Thymus (tissue), 11 donors: ENCODE measurements at regions not wholly inside any gene's neighbourhood (a gene's known extent, or its start where the extent isn't known, plus 50 kb on each side); places are given as distances from the start of the nearest gene placed in this dataset.
"Not testable (repeated sequence)": the region's sequence is repeated elsewhere in the genome, so short reads cannot be mapped to it uniquely, and the experiment has no call there.

Experiments
- DNase-seq, 9 donors: peaks; one replicate each; pipeline ENCODE4 v3.0.0-alpha.2; 2013; ENCODE audit warnings: low spot score in 9 of 9, low read depth in 6 of 9, missing footprints in 1 of 9
- H3K27ac ChIP-seq, 2 donors: one replicate each; pipeline ENCODE4 v1.5.1; 2013; ENCODE audit warnings: control low read depth in 1 of 2, low read depth in 1 of 2, low read length in 1 of 2, mild to moderate bottlenecking in 1 of 2, moderate library complexity in 1 of 2
- H3K27me3 ChIP-seq, 2 donors: one replicate each; pipeline ENCODE4 v1.5.1; 2013; ENCODE audit warnings: low read length in 1 of 2; ENCODE audit not compliant: control insufficient read depth in 2 of 2, insufficient read depth in 1 of 2
- H3K36me3 ChIP-seq, 2 donors: one replicate each; pipeline ENCODE4 v1.5.1; 2013; ENCODE audit warnings: low read length in 1 of 2, mild to moderate bottlenecking in 1 of 2, moderate library complexity in 1 of 2; ENCODE audit not compliant: control insufficient read depth in 2 of 2, insufficient read depth in 2 of 2
- H3K4me1 ChIP-seq, 2 donors: one replicate each; pipeline ENCODE4 v1.5.1; 2013; ENCODE audit warnings: low read length in 2 of 2; ENCODE audit not compliant: control insufficient read depth in 2 of 2, insufficient read depth in 2 of 2
- H3K4me3 ChIP-seq, 2 donors: one replicate each; pipeline ENCODE4 v1.5.1; 2013; ENCODE audit warnings: low read length in 2 of 2, control low read depth in 1 of 2, mild to moderate bottlenecking in 1 of 2
- H3K9me3 ChIP-seq, 2 donors: one replicate each; pipeline ENCODE4 v1.5.1; 2013; ENCODE audit warnings: low read length in 1 of 2, mild to moderate bottlenecking in 1 of 2; ENCODE audit not compliant: control insufficient read depth in 2 of 2, insufficient read depth in 1 of 2
- WGBS: extraction: QIAGEN DNeasy Blood & Tissue Kit; methylation state at CpG from one replicate; pipeline ENCODE4 v1.1.7; 2013; 5-methylcytosine and 5-hydroxymethylcytosine counted together
- donor health status: healthy.

GRCh38 chr18:22528291-22528690 lies 110.6 kb upstream of the CTAGE1 start:
- Histone ChIP-seq H3K4me1 (no peaks in the 10 kb centered on the region), H3K27ac (no peak overlapping the region), H3K4me3 (no peak overlapping the region), H3K27me3 (no peaks in the 10 kb centered on the region), H3K9me3 (no peaks in the 10 kb centered on the region), H3K36me3 (no peaks in the 10 kb centered on the region)
- DNase-seq, result no peak
- 93% methylated on average over 3 of the region's 3 CpGs for WGBS

- not testable (repeated sequence) for H3K27me3 ChIP-seq
Measured at GRCh38 chr18:22534706-22535105, 117.0 kb upstream of the CTAGE1 start.

DNA sequence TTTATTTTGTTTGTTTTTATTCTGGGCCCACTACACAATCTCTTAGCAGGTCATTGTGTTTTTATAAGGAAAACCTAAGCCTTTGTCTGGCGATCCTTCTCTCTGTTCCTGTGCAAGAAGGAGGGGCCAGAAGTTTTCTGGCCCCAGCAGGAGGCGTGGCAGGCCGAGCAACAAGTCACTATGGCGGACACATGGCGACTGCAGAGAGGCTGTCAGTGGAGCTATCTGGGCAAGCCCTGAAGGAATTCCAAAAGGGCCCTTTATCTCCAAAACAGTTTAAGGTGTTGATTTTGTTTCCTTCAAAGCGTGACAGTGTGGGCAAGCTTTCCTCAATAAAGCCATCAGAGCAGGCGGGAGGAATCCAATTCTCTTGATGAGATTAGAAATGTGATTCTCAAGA lies 118.8 kb upstream of the CTAGE1 start:
- Histone ChIP-seq H3K27me3 (no peaks in the 10 kb centered on the region), H3K4me1 (no peaks in the 10 kb centered on the region), H3K4me3 (no peak overlapping the region), H3K27ac (no peak overlapping the region), H3K36me3 (no peaks in the 10 kb centered on the region), H3K9me3 (no peaks in the 10 kb centered on the region)
- WGBS, result 93% methylated on average over 7 of the region's 7 CpGs
- DNase-seq, result no peak

More at GRCh38 chr18:22534706-22535105, 117.0 kb upstream of the CTAGE1 start:
- not testable (repeated sequence) for H3K9me3 ChIP-seq, H3K27ac ChIP-seq, H3K4me1 ChIP-seq, H3K4me3 ChIP-seq, H3K36me3 ChIP-seq, DNase-seq
- WGBS, result 63% methylated on average over 2 of the region's 4 CpGs

DNA sequence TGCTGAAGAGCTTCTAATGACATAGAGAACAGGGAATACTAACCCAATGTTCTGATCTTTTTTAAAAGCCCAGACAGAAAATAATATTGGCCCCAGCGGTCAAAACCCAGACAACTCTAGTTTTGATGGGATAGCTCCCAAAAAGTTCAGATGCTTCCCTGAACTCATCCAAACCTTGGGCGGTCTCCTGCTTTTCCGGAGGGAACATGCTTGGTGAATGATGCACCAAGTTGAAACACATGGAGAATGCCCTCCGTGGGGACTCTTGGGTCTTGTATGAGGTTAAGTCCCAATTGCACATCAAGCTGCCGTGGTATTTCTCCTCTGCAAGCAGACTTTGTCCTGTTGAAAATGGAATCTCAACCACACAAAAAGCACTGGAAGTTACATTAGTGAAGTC lies 120.7 kb upstream of the CTAGE1 start:
- H3K36me3 ChIP-seq, result no peaks in the 10 kb centered on the region
- 95% methylated on average over 5 of the region's 5 CpGs for WGBS
- H3K4me3 ChIP-seq, result no peak overlapping the region
- no peak overlapping the region for H3K27ac ChIP-seq
- no peaks in the 10 kb centered on the region for H3K4me1 ChIP-seq
- H3K27me3 ChIP-seq, result no peaks in the 10 kb centered on the region
- no peaks in the 10 kb centered on the region for H3K9me3 ChIP-seq
- DNase-seq, result no peak

GRCh38 chr18:22539051-22539765 lies 121.5 kb upstream of the CTAGE1 start:
- Histone ChIP-seq H3K27me3 (no peaks in the 10 kb centered on the region), H3K36me3 (no peaks in the 10 kb centered on the region), H3K4me1 (no peaks in the 10 kb centered on the region), H3K4me3 (no peak overlapping the region), H3K27ac (no peak overlapping the region), H3K9me3 (no peaks in the 10 kb centered on the region)
- WGBS, result 90% methylated on average over 6 of the region's 6 CpGs
- no peak for DNase-seq

GRCh38 chr18:22541232-22541631 lies 123.5 kb upstream of the CTAGE1 start:
- Histone ChIP-seq H3K4me3 (no peak overlapping the region), H3K27me3 (no peaks in the 10 kb centered on the region), H3K4me1 (no peaks in the 10 kb centered on the region), H3K36me3 (no peaks in the 10 kb centered on the region), H3K27ac (no peak overlapping the region), H3K9me3 (no peaks in the 10 kb centered on the region)
- WGBS, result 92% methylated on average over 1 of the region's 1 CpG
- no peak for DNase-seq

- no peaks in the 10 kb centered on the region for H3K27me3 ChIP-seq
- 94% methylated on average over 4 of the region's 4 CpGs for WGBS
Measured at GRCh38 chr18:22542406-22542835, 124.7 kb upstream of the CTAGE1 start.

GRCh38 chr18:22543769-22544168 lies 126.1 kb upstream of the CTAGE1 start:
- DNase-seq, result no peak
- 95% methylated on average over 4 of the region's 4 CpGs for WGBS
- no peaks in the 10 kb centered on the region for H3K9me3 ChIP-seq
- H3K4me1 ChIP-seq, result no peaks in the 10 kb centered on the region
- no peak overlapping the region for H3K4me3 ChIP-seq
- no peaks in the 10 kb centered on the region for H3K27me3 ChIP-seq
- H3K36me3 ChIP-seq, result no peaks in the 10 kb centered on the region
- no peak overlapping the region for H3K27ac ChIP-seq

More at GRCh38 chr18:22542406-22542835, 124.7 kb upstream of the CTAGE1 start:
- no peaks in the 10 kb centered on the region for H3K9me3 ChIP-seq
- no peak overlapping the region for H3K27ac ChIP-seq
- H3K4me1 ChIP-seq, result no peaks in the 10 kb centered on the region
- no peak for DNase-seq
- H3K4me3 ChIP-seq, result no peak overlapping the region
- no peaks in the 10 kb centered on the region for H3K36me3 ChIP-seq

- Histone ChIP-seq H3K4me3 (no peak overlapping the region), H3K27ac (no peak overlapping the region), H3K27me3 (no peaks in the 10 kb centered on the region), H3K36me3 (no peaks in the 10 kb centered on the region), H3K9me3 (no peaks in the 10 kb centered on the region), H3K4me1 (no peaks in the 10 kb centered on the region)
- DNase-seq, result no peak
- WGBS, result 68% methylated on average over 4 of the region's 4 CpGs
Measured at GRCh38 chr18:22544626-22545025, 126.9 kb upstream of the CTAGE1 start.
